H9 (cell line): ENCODE measurements at regions not wholly inside any gene's neighbourhood (a gene's known extent, or its start where the extent isn't known, plus 50 kb on each side); places are given as distances from the start of the nearest gene placed in this dataset.

Experiments
- DNase-seq: peaks from one replicate; pipeline ENCODE4 v3.0.0-alpha.2; 2017
- H2AFZ ChIP-seq: one replicate; pipeline ENCODE4 v1.6.1; 2013; ENCODE audit warnings: mild to moderate bottlenecking, low read length, control low read depth, moderate library complexity
- H2AK5ac ChIP-seq: 2 replicates; pipeline ENCODE4 v1.6.1; 2013; ENCODE audit warnings: low read length, control low read depth, mixed read lengths; ENCODE audit not compliant: insufficient read length
- H2BK120ac ChIP-seq: one replicate; pipeline ENCODE4 v1.6.1; 2013; ENCODE audit warnings: low read depth, mild to moderate bottlenecking, low read length, control low read depth, inconsistent platforms; ENCODE audit not compliant: poor library complexity, severe bottlenecking
- H2BK12ac ChIP-seq: 2 replicates; pipeline ENCODE4 v1.6.1; 2013; ENCODE audit warnings: low read length, control low read depth, mixed read lengths, low read depth; ENCODE audit not compliant: insufficient read length
- H2BK15ac ChIP-seq: 2 replicates; pipeline ENCODE4 v1.6.1; 2013; ENCODE audit warnings: low read depth, low read length, control low read depth
- H2BK20ac ChIP-seq: one replicate; pipeline ENCODE4 v1.6.1; 2013; ENCODE audit warnings: low read depth, mild to moderate bottlenecking, low read length, control low read depth, inconsistent platforms; ENCODE audit not compliant: poor library complexity, severe bottlenecking
- H2BK5ac ChIP-seq: 2 replicates; pipeline ENCODE4 v1.6.1; 2013; ENCODE audit warnings: low read length, control low read depth, mixed read lengths; ENCODE audit not compliant: insufficient read length
- H3K14ac ChIP-seq: 2 replicates; pipeline ENCODE4 v1.6.1; 2013; ENCODE audit warnings: low read length, control low read depth; ENCODE audit not compliant: insufficient read depth
- H3K18ac ChIP-seq: 2 replicates; pipeline ENCODE4 v1.6.1; 2013; ENCODE audit warnings: low read depth, mild to moderate bottlenecking, mixed read lengths, low read length, control low read depth; ENCODE audit not compliant: insufficient read length
- H3K23ac ChIP-seq: 2 replicates; pipeline ENCODE4 v1.6.1; 2013; ENCODE audit warnings: low read length, control low read depth, mixed read lengths, low read depth; ENCODE audit not compliant: insufficient read length
- H3K23me2 ChIP-seq: 2 replicates; pipeline ENCODE4 v1.6.1; 2013; ENCODE audit warnings: low read depth, mild to moderate bottlenecking, mixed read lengths, low read length, control low read depth; ENCODE audit not compliant: insufficient read length, poor library complexity, severe bottlenecking
- H3K27ac ChIP-seq: 2 replicates; pipeline ENCODE4 v1.5.1; 2013; ENCODE audit warnings: low read length, control low read depth, mixed read lengths, low read depth; ENCODE audit not compliant: insufficient read length
- H3K27me3 ChIP-seq: 2 replicates; pipeline ENCODE4 v1.6.1; 2013; ENCODE audit warnings: low read length, control low read depth, inconsistent platforms; ENCODE audit not compliant: insufficient read depth
- H3K4ac ChIP-seq: 2 replicates; pipeline ENCODE4 v1.6.1; 2013; ENCODE audit warnings: low read depth, mild to moderate bottlenecking, control low read depth, inconsistent platforms, low read length, moderate library complexity
- H3K4me1 ChIP-seq: 2 replicates; pipeline ENCODE4 v1.6.1; 2013; ENCODE audit warnings: low read length, control low read depth, inconsistent platforms; ENCODE audit not compliant: insufficient read depth
- H3K4me2 ChIP-seq: 2 replicates; pipeline ENCODE4 v1.6.1; 2013; ENCODE audit warnings: low read length, control low read depth, mixed read lengths; ENCODE audit not compliant: insufficient read length, insufficient read depth
- H3K56ac ChIP-seq: 2 replicates; pipeline ENCODE4 v1.6.1; 2013; ENCODE audit warnings: low read depth, mild to moderate bottlenecking, mixed read lengths, low read length, control low read depth; ENCODE audit not compliant: insufficient read length
- H3K79me1 ChIP-seq: 2 replicates; pipeline ENCODE4 v1.6.1; 2013; ENCODE audit warnings: low read depth, mild to moderate bottlenecking, moderate library complexity, low read length, control low read depth, inconsistent platforms; ENCODE audit not compliant: insufficient read depth, poor library complexity, severe bottlenecking
- H3K79me2 ChIP-seq: 2 replicates; pipeline ENCODE4 v1.6.1; 2013; ENCODE audit warnings: low read length, control low read depth, inconsistent platforms; ENCODE audit not compliant: insufficient read depth
- H3K9ac ChIP-seq: 2 replicates; pipeline ENCODE4 v1.6.1; 2013; ENCODE audit warnings: low read length, control low read depth, mixed read lengths; ENCODE audit not compliant: insufficient read length; ENCODE audit errors: extremely low read depth
- H3K9me3 ChIP-seq: one replicate; pipeline ENCODE4 v1.6.1; 2013; ENCODE audit warnings: low read depth, low read length, inconsistent platforms; ENCODE audit not compliant: control insufficient read depth
- H3T11ph ChIP-seq: one replicate; pipeline ENCODE4 v1.6.1; 2013; ENCODE audit warnings: mild to moderate bottlenecking, low read length, control low read depth, inconsistent platforms
- H4K20me1 ChIP-seq: one replicate; pipeline ENCODE4 v1.6.1; 2013; ENCODE audit not compliant: control insufficient read depth, insufficient read length, insufficient read depth
- H4K5ac ChIP-seq: 2 replicates; pipeline ENCODE4 v1.6.1; 2013; ENCODE audit warnings: low read depth, mild to moderate bottlenecking, mixed read lengths, low read length, control low read depth; ENCODE audit not compliant: insufficient read length
- H4K8ac ChIP-seq: replicated peaks from 2 replicates; pipeline ENCODE4 v1.6.1; 2013; ENCODE audit warnings: low read length, control low read depth, mixed read lengths, low read depth; ENCODE audit not compliant: insufficient read length
- H4K91ac ChIP-seq: 2 replicates; pipeline ENCODE4 v1.6.1; 2013; ENCODE audit warnings: low read depth, mild to moderate bottlenecking, moderate library complexity, mixed read lengths, low read length, control low read depth; ENCODE audit not compliant: insufficient read length
- H3K27ac Mint-ChIP-seq, 3 experiments: 2 replicates in 2 of 3; 3 replicates in 1 of 3; pipeline ENCODE4 v1.8.0; 2020 to 2021; ENCODE audit warnings: mixed read lengths in 3 of 3, mild to moderate bottlenecking in 1 of 3, moderate library complexity in 1 of 3
- H3K27me3 Mint-ChIP-seq: 2 replicates; pipeline ENCODE4 v1.8.0; 2021; ENCODE audit warnings: low read depth, mild to moderate bottlenecking, moderate library complexity, mixed read lengths
- H3K36me3 Mint-ChIP-seq, 3 experiments: 2 replicates in 2 of 3; 3 replicates in 1 of 3; pipeline ENCODE4 v1.8.0; 2020 to 2021; ENCODE audit warnings: low read depth in 3 of 3, mixed read lengths in 3 of 3; ENCODE audit not compliant: insufficient read depth in 1 of 3
- H3K4me1 Mint-ChIP-seq, 2 experiments: 2 replicates each; pipeline ENCODE4 v1.8.0; 2020; ENCODE audit warnings: mixed read lengths in 2 of 2
- H3K4me3 Mint-ChIP-seq, 2 experiments: 2 replicates in 1 of 2; 3 replicates in 1 of 2; pipeline ENCODE4 v1.8.0; 2020 to 2021; ENCODE audit warnings: mild to moderate bottlenecking in 2 of 2, mixed read lengths in 2 of 2, moderate library complexity in 1 of 2
- H3K9me3 Mint-ChIP-seq, 2 experiments: 2 replicates in 1 of 2; 3 replicates in 1 of 2; pipeline ENCODE4 v1.8.0; 2020; ENCODE audit warnings: mild to moderate bottlenecking in 2 of 2, mixed read lengths in 2 of 2, moderate library complexity in 1 of 2
- WGBS: extraction: QIAGEN DNeasy Blood & Tissue Kit; methylation state at CpG from one replicate; pipeline ENCODE4 v1.1.7; 2013; ENCODE audit warnings: missing lambda C conversion rate, low lambda C conversion rate, mixed read lengths; ENCODE audit not compliant: insufficient read length; ENCODE audit errors: extremely low coverage; 5-methylcytosine and 5-hydroxymethylcytosine counted together
- TF ChIP-seq, protein P1 (sequence below): fragments of 200-600 bp; sonication (generic); conservative IDR thresholded peaks from 3 replicates; pipeline ENCODE4 v1.8.0; 2021; ENCODE audit warnings: antibody characterized with exemption, mild to moderate bottlenecking

DNA sequence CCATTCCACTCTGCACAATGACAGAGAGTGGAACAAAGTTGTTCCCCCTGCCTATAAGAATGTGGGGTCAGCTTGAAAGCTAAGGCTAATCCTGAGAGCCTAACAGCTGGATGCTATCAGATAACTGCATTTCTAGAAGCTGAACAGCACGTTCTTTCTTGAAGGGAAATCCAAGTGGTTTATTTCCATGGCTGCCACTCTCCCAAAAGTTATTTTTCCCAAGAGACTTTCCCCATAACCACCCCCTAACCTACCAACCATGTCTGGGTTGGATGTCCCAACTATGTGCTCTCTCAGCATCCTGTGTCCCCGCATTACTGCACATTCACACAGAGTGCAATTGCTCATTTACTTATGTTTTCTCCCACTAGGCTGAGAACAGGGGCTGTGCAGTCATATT is 140.7 kb upstream of the ANKRD1 start:
- WGBS: no CpG with 5 or more reads among the region's 2 CpGs
- H3K36me3 Mint-ChIP-seq: no peaks in the 10 kb centered on the region
- no peak overlapping the region for H3K9ac ChIP-seq
- H2BK12ac ChIP-seq: no peak overlapping the region
- no peak overlapping the region for H4K8ac ChIP-seq
- H3K27ac Mint-ChIP-seq: no peak overlapping the region
- no peak overlapping the region for H2BK5ac ChIP-seq
- no peaks in the 10 kb centered on the region for H3K79me1 ChIP-seq
- no peaks in the 10 kb centered on the region for H3K4me1 ChIP-seq
- H4K20me1 ChIP-seq: no peaks in the 10 kb centered on the region
- H2BK120ac ChIP-seq: no peak overlapping the region
- H3T11ph ChIP-seq: no peak overlapping the region
- no peak overlapping the region for H4K5ac ChIP-seq
- H4K91ac ChIP-seq: no peak overlapping the region
- H3K9me3 Mint-ChIP-seq: no peaks in the 10 kb centered on the region
- H3K14ac ChIP-seq: no peak overlapping the region
- no peak overlapping the region for H3K56ac ChIP-seq
- H3K79me2 ChIP-seq: no peaks in the 10 kb centered on the region
- H3K23ac ChIP-seq: no peak overlapping the region
- no peak overlapping the region for H2AFZ ChIP-seq
- no peaks in the 10 kb centered on the region for H3K4me1 Mint-ChIP-seq
- peaks cover 2% of the 10 kb centered on the region; the same call in 1 of the 2 replicates for H3K27me3 Mint-ChIP-seq
- H3K4me3 Mint-ChIP-seq: no peak overlapping the region
- H3K27me3 ChIP-seq: peaks cover 3% of the 10 kb centered on the region; the same call in 1 of the 2 replicates
- TF ChIP-seq, protein P1, sequence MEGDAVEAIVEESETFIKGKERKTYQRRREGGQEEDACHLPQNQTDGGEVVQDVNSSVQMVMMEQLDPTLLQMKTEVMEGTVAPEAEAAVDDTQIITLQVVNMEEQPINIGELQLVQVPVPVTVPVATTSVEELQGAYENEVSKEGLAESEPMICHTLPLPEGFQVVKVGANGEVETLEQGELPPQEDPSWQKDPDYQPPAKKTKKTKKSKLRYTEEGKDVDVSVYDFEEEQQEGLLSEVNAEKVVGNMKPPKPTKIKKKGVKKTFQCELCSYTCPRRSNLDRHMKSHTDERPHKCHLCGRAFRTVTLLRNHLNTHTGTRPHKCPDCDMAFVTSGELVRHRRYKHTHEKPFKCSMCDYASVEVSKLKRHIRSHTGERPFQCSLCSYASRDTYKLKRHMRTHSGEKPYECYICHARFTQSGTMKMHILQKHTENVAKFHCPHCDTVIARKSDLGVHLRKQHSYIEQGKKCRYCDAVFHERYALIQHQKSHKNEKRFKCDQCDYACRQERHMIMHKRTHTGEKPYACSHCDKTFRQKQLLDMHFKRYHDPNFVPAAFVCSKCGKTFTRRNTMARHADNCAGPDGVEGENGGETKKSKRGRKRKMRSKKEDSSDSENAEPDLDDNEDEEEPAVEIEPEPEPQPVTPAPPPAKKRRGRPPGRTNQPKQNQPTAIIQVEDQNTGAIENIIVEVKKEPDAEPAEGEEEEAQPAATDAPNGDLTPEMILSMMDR: no peak
- H3K18ac ChIP-seq: no peak overlapping the region
- H3K4me2 ChIP-seq: no peak overlapping the region
- no peaks in the 10 kb centered on the region for H3K23me2 ChIP-seq
- H3K9me3 ChIP-seq: no peaks in the 10 kb centered on the region
- no peak overlapping the region for H2BK15ac ChIP-seq
- H2AK5ac ChIP-seq: no peak overlapping the region
- H3K27ac ChIP-seq: no peak overlapping the region
- no peak overlapping the region for H3K4ac ChIP-seq
- no peak for DNase-seq
- no peak overlapping the region for H2BK20ac ChIP-seq
